ENCODE measurements at regions not wholly inside any gene's neighbourhood (a gene's known extent, or its start where the extent isn't known, plus 50 kb on each side); places are given as distances from the start of the nearest gene placed in this dataset.
"Not testable (repeated sequence)": the region's sequence is repeated elsewhere in the genome, so short reads cannot be mapped to it uniquely, and the experiment has no call there.

- no peak for DNase-seq (ENCODE audit: low read depth, low spot score)
These were observed 309.9 kb upstream of the SATB1 start for GRCh38 chr3:18735005-18735404.

GRCh38 chr3:18734309-18734708 is 309.2 kb upstream of the SATB1 start:
- no peak for DNase-seq (ENCODE audit: low read depth, low spot score)

DNA sequence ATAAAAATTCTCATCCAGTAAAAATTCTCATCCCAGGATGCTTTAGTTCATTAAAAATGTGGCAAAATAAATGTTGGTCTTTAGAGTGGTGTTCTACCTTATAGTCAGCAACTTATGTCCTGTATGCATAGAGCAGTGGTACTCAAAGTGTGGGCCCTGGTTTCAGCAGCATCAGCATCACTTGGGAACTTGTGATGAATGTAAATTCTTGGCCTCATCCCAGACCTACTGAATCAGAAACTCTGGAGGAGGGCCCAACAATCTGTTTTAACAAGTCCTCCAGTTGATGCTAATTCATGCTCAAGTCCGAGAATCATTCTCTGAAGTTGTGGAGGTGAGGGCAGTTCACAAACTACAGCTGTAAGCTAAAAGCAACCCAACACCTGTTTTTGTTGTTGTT is 307.3 kb upstream of the SATB1 start:
- DNase-seq (ENCODE audit: low read depth, low spot score), result no peak

GRCh38 chr3:18730491-18730890 is 305.4 kb upstream of the SATB1 start:
- no peak for DNase-seq (ENCODE audit: low read depth, low spot score)

DNA sequence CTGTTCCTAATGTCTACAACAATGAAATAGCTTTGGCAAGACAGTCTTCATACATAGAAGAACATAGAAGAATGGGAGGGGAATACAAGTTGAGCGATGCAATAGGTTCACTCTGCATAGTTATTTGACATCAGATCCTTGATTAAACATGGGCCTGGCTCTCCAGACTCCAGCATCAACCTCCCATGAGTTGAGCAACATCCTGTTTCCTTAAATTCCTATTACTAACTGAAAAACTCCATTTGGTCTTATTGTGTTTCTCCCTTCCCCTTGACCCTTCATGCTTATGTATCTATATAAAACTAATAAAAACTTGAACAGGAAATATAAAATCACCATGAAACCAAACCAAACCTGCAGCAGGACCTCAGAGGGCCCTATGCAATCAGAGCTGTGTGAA is 304.5 kb upstream of the SATB1 start:
- no peak for DNase-seq (ENCODE audit: low read depth, low spot score)

- no peak for DNase-seq (ENCODE audit: low read depth, low spot score)
These were observed 300.7 kb upstream of the SATB1 start for GRCh38 chr3:18725668-18726407.

- no peak for DNase-seq (ENCODE audit: low read depth, low spot score)
These were observed 299.3 kb upstream of the SATB1 start for GRCh38 chr3:18724456-18724855.

GRCh38 chr3:18723206-18723810 is 298.2 kb upstream of the SATB1 start:
- no peak for DNase-seq (ENCODE audit: low read depth, low spot score)

DNA sequence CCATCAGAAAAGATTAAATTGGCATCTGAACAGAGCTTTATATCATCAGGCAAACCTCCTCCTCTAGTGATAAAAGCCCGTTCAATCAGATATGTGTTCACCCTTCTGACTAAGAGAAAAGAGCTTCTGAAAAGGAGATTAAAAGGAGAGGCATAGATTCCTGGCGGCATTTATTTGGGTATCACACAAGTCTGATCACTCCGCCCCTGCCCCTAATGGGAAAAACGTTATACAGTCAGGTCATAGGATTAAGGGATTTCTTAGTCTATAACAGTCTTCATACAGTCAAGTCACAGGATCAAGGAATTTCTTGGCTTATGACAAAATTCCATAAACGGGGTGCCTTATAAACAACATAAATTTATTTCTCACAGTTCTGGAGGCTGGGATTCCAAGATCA is 295.4 kb upstream of the SATB1 start:
- DNase-seq (ENCODE audit: low read depth, low spot score), result no peak

- no peak for DNase-seq (ENCODE audit: low read depth, low spot score)
These were observed 292.5 kb upstream of the SATB1 start for GRCh38 chr3:18717598-18717997.

DNA sequence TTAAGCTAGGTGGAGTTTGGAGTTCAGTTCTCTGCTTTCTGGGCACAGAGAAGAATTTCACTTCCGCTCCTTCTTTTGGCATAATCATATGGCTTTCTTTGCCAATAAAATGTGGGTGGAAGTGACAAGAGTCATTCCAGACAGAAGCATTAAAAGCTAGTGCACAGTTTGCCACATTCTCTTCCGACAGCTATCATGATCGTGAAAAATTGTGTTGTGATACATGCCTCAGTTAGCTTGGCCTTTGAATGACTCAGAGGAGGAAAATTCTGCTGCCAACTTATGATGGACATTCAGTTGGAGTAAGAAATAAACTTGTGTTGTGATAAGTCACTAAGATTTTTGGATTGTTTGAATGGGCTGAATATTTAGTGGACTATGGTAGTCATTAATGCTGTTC is 291.7 kb upstream of the SATB1 start:
- no peak for DNase-seq (ENCODE audit: low read depth, low spot score)

- no peak for DNase-seq (ENCODE audit: low read depth, low spot score)
These were observed 291.0 kb upstream of the SATB1 start for GRCh38 chr3:18716101-18716500.

GRCh38 chr3:18715208-18715607 is 290.1 kb upstream of the SATB1 start:
- DNase-seq (ENCODE audit: low read depth, low spot score), result no peak

- DNase-seq (ENCODE audit: low read depth, low spot score), result no peak
These were observed 288.4 kb upstream of the SATB1 start for GRCh38 chr3:18713577-18713951.

- DNase-seq (ENCODE audit: low read depth, low spot score), result no peak
These were observed 287.8 kb upstream of the SATB1 start for GRCh38 chr3:18712713-18713576.

DNA sequence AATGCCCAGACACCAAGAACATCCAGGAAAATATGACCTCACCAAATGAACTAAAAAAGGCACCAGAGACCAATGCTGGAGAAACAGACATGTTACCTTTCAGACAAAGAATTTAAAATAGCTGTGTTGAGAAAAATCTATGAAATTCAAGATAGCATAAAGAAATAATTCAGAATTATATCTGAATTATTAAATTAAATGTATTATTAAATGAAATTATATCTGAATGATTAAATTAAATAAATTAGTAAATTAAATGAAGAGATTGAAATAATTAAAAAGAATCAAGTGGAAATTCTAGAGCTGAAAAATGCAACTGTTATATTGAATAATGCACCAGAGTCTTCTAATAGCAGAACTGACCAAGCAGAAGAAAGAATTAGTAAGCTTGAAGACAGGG is 279.2 kb upstream of the SATB1 start:
- no peak for DNase-seq (ENCODE audit: low read depth, low spot score)

DNA sequence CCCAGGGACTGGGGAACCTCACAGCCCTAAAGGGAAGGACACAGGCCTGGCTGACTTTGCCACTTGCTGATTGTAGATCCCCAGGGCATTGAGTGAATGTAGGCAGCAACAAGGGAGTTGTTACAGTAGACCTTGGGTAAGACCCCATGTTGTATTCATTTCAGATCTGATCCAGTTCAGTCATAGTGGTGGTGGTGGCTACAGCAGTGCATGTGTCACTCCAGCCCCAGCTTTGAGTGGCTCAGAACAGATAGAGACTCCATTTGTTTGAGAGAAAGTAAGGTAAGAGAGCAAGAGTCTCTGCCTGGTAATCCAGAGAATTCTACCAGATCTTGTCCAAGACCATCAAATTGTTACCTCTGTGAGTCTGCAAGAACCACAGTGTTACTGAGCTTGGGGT is 278.7 kb upstream of the SATB1 start:
- DNase-seq (ENCODE audit: low read depth, low spot score), result no peak

GRCh38 chr3:18693588-18694329 is 268.6 kb upstream of the SATB1 start:
- not testable (repeated sequence) for DNase-seq (ENCODE audit: low read depth, low spot score)

GRCh38 chr3:18687286-18687685 is 262.1 kb upstream of the SATB1 start:
- DNase-seq (ENCODE audit: low read depth, low spot score), result no peak

GRCh38 chr3:18683900-18684299 is 258.8 kb upstream of the SATB1 start:
- DNase-seq (ENCODE audit: low read depth, low spot score), result no peak

DNA sequence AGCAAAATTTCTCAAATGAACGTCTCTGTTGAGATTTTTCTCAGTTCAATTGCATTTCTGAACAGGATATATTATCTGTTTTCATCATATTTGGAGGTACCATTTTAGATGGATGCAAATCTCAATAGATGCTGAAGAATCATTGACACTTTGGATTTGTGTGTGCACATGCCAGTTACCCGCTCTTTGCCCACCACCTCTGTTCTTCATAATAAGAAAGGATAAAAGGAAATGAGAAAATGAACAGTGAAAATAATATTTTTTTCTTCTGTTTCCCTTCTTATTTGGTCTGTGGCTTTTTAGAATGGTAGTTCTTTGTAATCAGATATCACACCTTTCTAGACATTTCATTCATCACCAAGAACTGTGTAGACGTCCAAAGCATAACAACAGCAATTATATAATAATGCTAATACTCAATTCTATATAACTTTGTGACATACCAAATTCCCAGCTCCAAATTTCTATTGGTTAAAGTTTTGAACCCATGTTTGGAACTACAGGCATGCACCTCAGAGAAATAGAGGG is 256.7 kb upstream of the SATB1 start:
- no peak for DNase-seq (ENCODE audit: low read depth, low spot score)

DNA sequence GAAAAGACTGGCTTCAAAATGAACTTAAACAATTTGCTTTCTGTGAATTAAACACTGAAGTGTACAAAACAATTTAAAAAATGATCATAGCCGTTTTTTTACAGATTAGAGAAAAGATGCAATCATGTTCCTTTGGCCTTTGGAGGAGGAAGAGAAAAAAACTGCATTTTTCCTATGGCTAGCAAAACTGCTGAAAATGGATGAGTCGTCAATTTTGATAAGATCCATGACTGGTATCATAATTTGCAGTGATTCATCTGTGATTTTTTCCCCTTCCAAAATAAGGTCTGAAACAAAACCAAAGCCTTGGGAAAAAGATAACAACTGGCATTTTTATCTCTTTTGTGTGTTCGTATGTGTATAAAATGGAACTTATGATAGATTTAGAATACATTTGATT is 255.6 kb upstream of the SATB1 start:
- DNase-seq (ENCODE audit: low read depth, low spot score), result no peak
